ENCODE measurements at regions not wholly inside any gene's neighbourhood (a gene's known extent, or its start where the extent isn't known, plus 50 kb on each side); places are given as distances from the start of the nearest gene placed in this dataset.

DNA sequence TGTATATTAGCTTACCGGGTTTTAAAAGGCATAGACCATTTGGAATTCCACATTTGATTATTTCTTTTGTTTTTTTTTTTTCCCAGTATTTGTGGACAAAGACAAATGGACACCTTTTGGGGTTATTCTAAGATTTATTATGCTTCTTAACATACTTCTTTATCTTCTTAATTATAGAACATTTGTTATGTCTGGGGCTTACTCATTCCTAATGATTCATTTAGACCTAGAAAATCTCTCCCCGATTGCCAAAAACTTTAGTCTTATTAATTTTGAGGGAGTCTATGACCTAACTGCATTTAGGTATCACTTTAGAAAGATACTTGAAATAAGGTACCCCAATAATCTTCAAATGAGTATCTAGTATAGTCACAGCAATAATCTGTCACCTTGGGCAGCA, 170.7 kb upstream of the PREP start (continued):
- TF ChIP-seq, protein P1, sequence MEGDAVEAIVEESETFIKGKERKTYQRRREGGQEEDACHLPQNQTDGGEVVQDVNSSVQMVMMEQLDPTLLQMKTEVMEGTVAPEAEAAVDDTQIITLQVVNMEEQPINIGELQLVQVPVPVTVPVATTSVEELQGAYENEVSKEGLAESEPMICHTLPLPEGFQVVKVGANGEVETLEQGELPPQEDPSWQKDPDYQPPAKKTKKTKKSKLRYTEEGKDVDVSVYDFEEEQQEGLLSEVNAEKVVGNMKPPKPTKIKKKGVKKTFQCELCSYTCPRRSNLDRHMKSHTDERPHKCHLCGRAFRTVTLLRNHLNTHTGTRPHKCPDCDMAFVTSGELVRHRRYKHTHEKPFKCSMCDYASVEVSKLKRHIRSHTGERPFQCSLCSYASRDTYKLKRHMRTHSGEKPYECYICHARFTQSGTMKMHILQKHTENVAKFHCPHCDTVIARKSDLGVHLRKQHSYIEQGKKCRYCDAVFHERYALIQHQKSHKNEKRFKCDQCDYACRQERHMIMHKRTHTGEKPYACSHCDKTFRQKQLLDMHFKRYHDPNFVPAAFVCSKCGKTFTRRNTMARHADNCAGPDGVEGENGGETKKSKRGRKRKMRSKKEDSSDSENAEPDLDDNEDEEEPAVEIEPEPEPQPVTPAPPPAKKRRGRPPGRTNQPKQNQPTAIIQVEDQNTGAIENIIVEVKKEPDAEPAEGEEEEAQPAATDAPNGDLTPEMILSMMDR (conservative IDR thresholded peaks at IDR 0.05; ENCODE audit: low read depth in 2 of 2): no peak
- TF ChIP-seq POLR2AphosphoS5 (IDR thresholded peaks at IDR 0.05; ENCODE audit: low read depth): no peak
- TF ChIP-seq, protein P2, sequence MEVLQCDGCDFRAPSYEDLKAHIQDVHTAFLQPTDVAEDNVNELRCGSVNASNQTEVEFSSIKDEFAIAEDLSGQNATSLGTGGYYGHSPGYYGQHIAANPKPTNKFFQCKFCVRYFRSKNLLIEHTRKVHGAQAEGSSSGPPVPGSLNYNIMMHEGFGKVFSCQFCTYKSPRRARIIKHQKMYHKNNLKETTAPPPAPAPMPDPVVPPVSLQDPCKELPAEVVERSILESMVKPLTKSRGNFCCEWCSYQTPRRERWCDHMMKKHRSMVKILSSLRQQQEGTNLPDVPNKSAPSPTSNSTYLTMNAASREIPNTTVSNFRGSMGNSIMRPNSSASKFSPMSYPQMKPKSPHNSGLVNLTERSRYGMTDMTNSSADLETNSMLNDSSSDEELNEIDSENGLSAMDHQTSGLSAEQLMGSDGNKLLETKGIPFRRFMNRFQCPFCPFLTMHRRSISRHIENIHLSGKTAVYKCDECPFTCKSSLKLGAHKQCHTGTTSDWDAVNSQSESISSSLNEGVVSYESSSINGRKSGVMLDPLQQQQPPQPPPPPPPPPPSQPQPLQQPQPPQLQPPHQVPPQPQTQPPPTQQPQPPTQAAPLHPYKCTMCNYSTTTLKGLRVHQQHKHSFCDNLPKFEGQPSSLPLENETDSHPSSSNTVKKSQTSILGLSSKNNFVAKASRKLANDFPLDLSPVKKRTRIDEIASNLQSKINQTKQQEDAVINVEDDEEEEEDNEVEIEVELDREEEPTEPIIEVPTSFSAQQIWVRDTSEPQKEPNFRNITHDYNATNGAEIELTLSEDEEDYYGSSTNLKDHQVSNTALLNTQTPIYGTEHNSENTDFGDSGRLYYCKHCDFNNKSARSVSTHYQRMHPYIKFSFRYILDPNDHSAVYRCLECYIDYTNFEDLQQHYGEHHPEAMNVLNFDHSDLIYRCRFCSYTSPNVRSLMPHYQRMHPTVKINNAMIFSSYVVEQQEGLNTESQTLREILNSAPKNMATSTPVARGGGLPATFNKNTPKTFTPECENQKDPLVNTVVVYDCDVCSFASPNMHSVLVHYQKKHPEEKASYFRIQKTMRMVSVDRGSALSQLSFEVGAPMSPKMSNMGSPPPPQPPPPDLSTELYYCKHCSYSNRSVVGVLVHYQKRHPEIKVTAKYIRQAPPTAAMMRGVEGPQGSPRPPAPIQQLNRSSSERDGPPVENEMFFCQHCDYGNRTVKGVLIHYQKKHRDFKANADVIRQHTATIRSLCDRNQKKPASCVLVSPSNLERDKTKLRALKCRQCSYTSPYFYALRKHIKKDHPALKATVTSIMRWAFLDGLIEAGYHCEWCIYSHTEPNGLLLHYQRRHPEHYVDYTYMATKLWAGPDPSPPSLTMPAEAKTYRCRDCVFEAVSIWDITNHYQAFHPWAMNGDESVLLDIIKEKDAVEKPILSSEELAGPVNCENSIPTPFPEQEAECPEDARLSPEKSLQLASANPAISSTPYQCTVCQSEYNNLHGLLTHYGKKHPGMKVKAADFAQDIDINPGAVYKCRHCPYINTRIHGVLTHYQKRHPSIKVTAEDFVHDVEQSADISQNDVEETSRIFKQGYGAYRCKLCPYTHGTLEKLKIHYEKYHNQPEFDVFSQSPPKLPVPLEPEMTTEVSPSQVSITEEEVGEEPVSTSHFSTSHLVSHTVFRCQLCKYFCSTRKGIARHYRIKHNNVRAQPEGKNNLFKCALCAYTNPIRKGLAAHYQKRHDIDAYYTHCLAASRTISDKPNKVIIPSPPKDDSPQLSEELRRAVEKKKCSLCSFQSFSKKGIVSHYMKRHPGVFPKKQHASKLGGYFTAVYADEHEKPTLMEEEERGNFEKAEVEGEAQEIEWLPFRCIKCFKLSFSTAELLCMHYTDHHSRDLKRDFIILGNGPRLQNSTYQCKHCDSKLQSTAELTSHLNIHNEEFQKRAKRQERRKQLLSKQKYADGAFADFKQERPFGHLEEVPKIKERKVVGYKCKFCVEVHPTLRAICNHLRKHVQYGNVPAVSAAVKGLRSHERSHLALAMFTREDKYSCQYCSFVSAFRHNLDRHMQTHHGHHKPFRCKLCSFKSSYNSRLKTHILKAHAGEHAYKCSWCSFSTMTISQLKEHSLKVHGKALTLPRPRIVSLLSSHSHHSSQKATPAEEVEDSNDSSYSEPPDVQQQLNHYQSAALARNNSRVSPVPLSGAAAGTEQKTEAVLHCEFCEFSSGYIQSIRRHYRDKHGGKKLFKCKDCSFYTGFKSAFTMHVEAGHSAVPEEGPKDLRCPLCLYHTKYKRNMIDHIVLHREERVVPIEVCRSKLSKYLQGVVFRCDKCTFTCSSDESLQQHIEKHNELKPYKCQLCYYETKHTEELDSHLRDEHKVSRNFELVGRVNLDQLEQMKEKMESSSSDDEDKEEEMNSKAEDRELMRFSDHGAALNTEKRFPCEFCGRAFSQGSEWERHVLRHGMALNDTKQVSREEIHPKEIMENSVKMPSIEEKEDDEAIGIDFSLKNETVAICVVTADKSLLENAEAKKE (CRISPR knock-in tag; IDR thresholded peaks at IDR 0.05): no peak

DNA sequence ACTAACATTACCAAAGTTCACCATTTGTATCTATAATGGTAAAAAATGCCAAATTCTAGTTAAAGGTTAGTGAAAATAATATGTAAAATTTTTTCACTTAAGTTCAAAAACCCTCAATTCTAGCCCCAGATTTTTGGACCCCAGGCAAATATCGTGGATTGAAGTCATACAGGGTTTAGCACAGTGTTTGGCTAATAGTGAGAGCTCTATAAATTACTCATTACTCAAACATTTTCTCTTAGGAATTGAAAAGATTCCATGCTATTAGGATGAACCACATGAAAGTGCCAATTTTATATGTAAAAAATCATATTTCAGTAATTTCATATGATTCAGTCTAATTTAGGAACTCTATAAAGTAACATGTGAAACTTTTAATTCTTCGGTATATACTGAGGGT, 170.3 kb upstream of the PREP start:
- H3K4me1 Mint-ChIP-seq: no peaks in the 10 kb centered on the region
- no peak overlapping the region for H3K4me3 Mint-ChIP-seq
- no peaks in the 10 kb centered on the region for H3K36me3 Mint-ChIP-seq (ENCODE audit: low read depth)
- no peaks in the 10 kb centered on the region for H3K27me3 ChIP-seq (ENCODE audit: insufficient read depth)
- no peaks in the 10 kb centered on the region for H3F3A ChIP-seq (replicated peaks; ENCODE audit: low read depth)
- H2AFZ ChIP-seq: no peak overlapping the region
- H3K4me3 ChIP-seq: no peak overlapping the region
- ATAC-seq: no peak
- no peak overlapping the region for H3K27ac Mint-ChIP-seq
- H3K9me2 ChIP-seq (ENCODE audit: insufficient read depth): no peaks in the 10 kb centered on the region
- H3K4me2 ChIP-seq: no peak overlapping the region
- no peaks in the 10 kb centered on the region for H3K9me3 Mint-ChIP-seq
- H4K20me1 ChIP-seq (replicated peaks; ENCODE audit: insufficient read depth): no peaks in the 10 kb centered on the region
- H3K36me3 ChIP-seq (ENCODE audit: insufficient read depth): no peaks in the 10 kb centered on the region
- no peak for DNase-seq (ENCODE audit: low spot score)
- no peaks in the 10 kb centered on the region for H3K79me2 ChIP-seq (replicated peaks; ENCODE audit: insufficient read depth)
- H3K4me1 ChIP-seq (ENCODE audit: insufficient read depth): no peaks in the 10 kb centered on the region
- no peak overlapping the region for H3K27ac ChIP-seq (ENCODE audit: low read depth)
- H3K27me3 Mint-ChIP-seq (ENCODE audit: insufficient read depth, low read depth, poor library complexity): peaks cover 2% of the 10 kb centered on the region
- no peak for TF ChIP-seq EZH2phosphoT487 (IDR thresholded peaks at IDR 0.05; ENCODE audit: unreplicated experiment)
- TF ChIP-seq ZNF114 (CRISPR knock-in tag; IDR thresholded peaks at IDR 0.05): no peak
- TF ChIP-seq, protein P3, sequence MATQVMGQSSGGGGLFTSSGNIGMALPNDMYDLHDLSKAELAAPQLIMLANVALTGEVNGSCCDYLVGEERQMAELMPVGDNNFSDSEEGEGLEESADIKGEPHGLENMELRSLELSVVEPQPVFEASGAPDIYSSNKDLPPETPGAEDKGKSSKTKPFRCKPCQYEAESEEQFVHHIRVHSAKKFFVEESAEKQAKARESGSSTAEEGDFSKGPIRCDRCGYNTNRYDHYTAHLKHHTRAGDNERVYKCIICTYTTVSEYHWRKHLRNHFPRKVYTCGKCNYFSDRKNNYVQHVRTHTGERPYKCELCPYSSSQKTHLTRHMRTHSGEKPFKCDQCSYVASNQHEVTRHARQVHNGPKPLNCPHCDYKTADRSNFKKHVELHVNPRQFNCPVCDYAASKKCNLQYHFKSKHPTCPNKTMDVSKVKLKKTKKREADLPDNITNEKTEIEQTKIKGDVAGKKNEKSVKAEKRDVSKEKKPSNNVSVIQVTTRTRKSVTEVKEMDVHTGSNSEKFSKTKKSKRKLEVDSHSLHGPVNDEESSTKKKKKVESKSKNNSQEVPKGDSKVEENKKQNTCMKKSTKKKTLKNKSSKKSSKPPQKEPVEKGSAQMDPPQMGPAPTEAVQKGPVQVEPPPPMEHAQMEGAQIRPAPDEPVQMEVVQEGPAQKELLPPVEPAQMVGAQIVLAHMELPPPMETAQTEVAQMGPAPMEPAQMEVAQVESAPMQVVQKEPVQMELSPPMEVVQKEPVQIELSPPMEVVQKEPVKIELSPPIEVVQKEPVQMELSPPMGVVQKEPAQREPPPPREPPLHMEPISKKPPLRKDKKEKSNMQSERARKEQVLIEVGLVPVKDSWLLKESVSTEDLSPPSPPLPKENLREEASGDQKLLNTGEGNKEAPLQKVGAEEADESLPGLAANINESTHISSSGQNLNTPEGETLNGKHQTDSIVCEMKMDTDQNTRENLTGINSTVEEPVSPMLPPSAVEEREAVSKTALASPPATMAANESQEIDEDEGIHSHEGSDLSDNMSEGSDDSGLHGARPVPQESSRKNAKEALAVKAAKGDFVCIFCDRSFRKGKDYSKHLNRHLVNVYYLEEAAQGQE (IDR thresholded peaks at IDR 0.05; ENCODE audit: unreplicated experiment): no peak
- TF ChIP-seq CREB1 (CRISPR knock-in tag; IDR thresholded peaks at IDR 0.05; ENCODE audit: low read depth): no peak
- TF ChIP-seq, protein P4, sequence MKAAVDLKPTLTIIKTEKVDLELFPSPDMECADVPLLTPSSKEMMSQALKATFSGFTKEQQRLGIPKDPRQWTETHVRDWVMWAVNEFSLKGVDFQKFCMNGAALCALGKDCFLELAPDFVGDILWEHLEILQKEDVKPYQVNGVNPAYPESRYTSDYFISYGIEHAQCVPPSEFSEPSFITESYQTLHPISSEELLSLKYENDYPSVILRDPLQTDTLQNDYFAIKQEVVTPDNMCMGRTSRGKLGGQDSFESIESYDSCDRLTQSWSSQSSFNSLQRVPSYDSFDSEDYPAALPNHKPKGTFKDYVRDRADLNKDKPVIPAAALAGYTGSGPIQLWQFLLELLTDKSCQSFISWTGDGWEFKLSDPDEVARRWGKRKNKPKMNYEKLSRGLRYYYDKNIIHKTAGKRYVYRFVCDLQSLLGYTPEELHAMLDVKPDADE (IDR thresholded peaks at IDR 0.05): no peak
- TF ChIP-seq JUNB (IDR thresholded peaks at IDR 0.05; ENCODE audit: unreplicated experiment): no peak
- TF ChIP-seq, protein P1 (conservative IDR thresholded peaks at IDR 0.05; ENCODE audit: low read depth in 2 of 2): no peak
- no peak for TF ChIP-seq STAT1 (IDR thresholded peaks at IDR 0.05; ENCODE audit: unreplicated experiment)
- TF ChIP-seq ZNF331 (CRISPR knock-in tag; IDR thresholded peaks at IDR 0.05; ENCODE audit: low read depth): no peak
